ENCODE measurements at regions not wholly inside any gene's neighbourhood (a gene's known extent, or its start where the extent isn't known, plus 50 kb on each side); places are given as distances from the start of the nearest gene placed in this dataset.
"Not testable (repeated sequence)": the region's sequence is repeated elsewhere in the genome, so short reads cannot be mapped to it uniquely, and the experiment has no call there.

- DNase-seq = no peak
Measured at GRCh38 chrX:46298821-46299220, 246.4 kb downstream of the ZNF674 start.

GRCh38 chrX:46295963-46296362, 249.3 kb downstream of the ZNF674 start:
- DNase-seq = no peak

GRCh38 chrX:46294234-46294633, 251.0 kb downstream of the ZNF674 start:
- DNase-seq = no peak

- no peak for DNase-seq
Measured at GRCh38 chrX:46279925-46280313, 265.3 kb downstream of the ZNF674 start.

GRCh38 chrX:46279214-46279924, 265.9 kb downstream of the ZNF674 start:
- DNase-seq = peak; percentile 28

GRCh38 chrX:46278572-46278971, 266.6 kb downstream of the ZNF674 start:
- DNase-seq = no peak

- DNase-seq = no peak
Measured at GRCh38 chrX:46268412-46268811, 276.8 kb downstream of the ZNF674 start.

- DNase-seq = no peak
Measured at GRCh38 chrX:46263494-46263893, 281.7 kb downstream of the ZNF674 start.

- DNase-seq = no peak
Measured at GRCh38 chrX:46262304-46262703, 282.9 kb downstream of the ZNF674 start.

- DNase-seq = no peak
Measured at GRCh38 chrX:46260499-46260898, 284.7 kb downstream of the ZNF674 start.

GRCh38 chrX:46258356-46258755, 286.9 kb downstream of the ZNF674 start:
- no peak for DNase-seq

- DNase-seq = no peak
Measured at GRCh38 chrX:46257451-46257879, 287.8 kb downstream of the ZNF674 start.

- no peak for DNase-seq
Measured at GRCh38 chrX:46256875-46257274, 288.3 kb downstream of the ZNF674 start.

GRCh38 chrX:46255046-46255445, 290.2 kb downstream of the ZNF674 start:
- no peak for DNase-seq

GRCh38 chrX:46254641-46255040, 290.6 kb downstream of the ZNF674 start:
- DNase-seq = no peak

- no peak for DNase-seq
Measured at GRCh38 chrX:46251755-46252154, 293.5 kb downstream of the ZNF674 start.

- no peak for DNase-seq
Measured at GRCh38 chrX:46250151-46250550, 295.1 kb downstream of the ZNF674 start.

GRCh38 chrX:46247456-46247855, 297.8 kb downstream of the ZNF674 start:
- no peak for DNase-seq

GRCh38 chrX:46244451-46244850, 300.8 kb downstream of the ZNF674 start:
- DNase-seq = no peak

- no peak for DNase-seq
Measured at GRCh38 chrX:46236411-46236810, 308.8 kb downstream of the ZNF674 start.

- DNase-seq = no peak
Measured at GRCh38 chrX:46235778-46236177, 309.4 kb downstream of the ZNF674 start.

- DNase-seq = no peak
Measured at GRCh38 chrX:46234775-46235174, 310.4 kb downstream of the ZNF674 start.

- DNase-seq = no peak
Measured at GRCh38 chrX:46228389-46228788, 316.8 kb downstream of the ZNF674 start.

- no peak for DNase-seq
Measured at GRCh38 chrX:46226422-46226821, 318.8 kb downstream of the ZNF674 start.

- DNase-seq = not testable (repeated sequence)
Measured at GRCh38 chrX:46223499-46223898, 321.7 kb downstream of the ZNF674 start.

Measured in DMS79 (cell line).